Psoas muscle (tissue), 7 donors: ENCODE measurements at regions not wholly inside any gene's neighbourhood (a gene's known extent, or its start where the extent isn't known, plus 50 kb on each side); places are given as distances from the start of the nearest gene placed in this dataset.

Source experiments
- ATAC-seq, 4 donors: fragments of 200-7000 bp; cut with Tn5 transposase; one replicate each; pipeline ENCODE4 v1.9.1; 2020; ENCODE audit warnings: moderate library complexity in 3 of 4, mild to moderate bottlenecking in 2 of 4
- DNase-seq, 2 donors: peaks; one replicate each; pipeline ENCODE4 v3.0.0-alpha.2; 2020
- H3K27ac ChIP-seq: fragments of 200-600 bp; one replicate; pipeline ENCODE4 v1.8.0; 2022
- H3K27me3 ChIP-seq, 3 donors: fragments of 200-600 bp in 1 of 3; one replicate each; pipeline versions ENCODE4 v1.6.1 to v1.8.0; 2013 to 2022; ENCODE audit warnings: low read length in 2 of 3, mild to moderate bottlenecking in 2 of 3, moderate library complexity in 1 of 3; ENCODE audit not compliant: insufficient read depth in 3 of 3
- H3K36me3 ChIP-seq, 2 donors: fragments of 200-600 bp in 1 of 2; one replicate each; pipeline versions ENCODE4 v1.6.1 to v1.8.0; 2013 to 2022; ENCODE audit warnings: low read depth in 1 of 2, mild to moderate bottlenecking in 1 of 2, moderate library complexity in 1 of 2; ENCODE audit not compliant: insufficient read depth in 1 of 2
- H3K4me1 ChIP-seq: fragments of 200-600 bp; one replicate; pipeline ENCODE4 v1.8.0; 2022
- H3K4me3 ChIP-seq: fragments of 200-600 bp; one replicate; pipeline ENCODE4 v1.8.0; 2022; ENCODE audit warnings: mild to moderate bottlenecking
- H3K9me3 ChIP-seq: fragments of 200-600 bp; one replicate; pipeline ENCODE4 v1.8.0; 2022
- WGBS, 3 donors: extraction: QIAGEN DNeasy Blood & Tissue Kit; methylation state at CpG; one replicate each; pipeline versions ENCODE4 v1.1.6 to v1.1.7; 2013; 5-methylcytosine and 5-hydroxymethylcytosine counted together
- intact Hi-C, 2 donors: fragments of 100-400 bp; cut with DNase I; formaldehyde crosslinking; loops; one replicate each; pipeline versions ENCODE4 v1.11.0 to v1.14.2; 2022
- TF ChIP-seq, protein P1 (sequence below): fragments of 200-600 bp; IDR thresholded peaks from one replicate; pipeline ENCODE4 v1.8.0; 2022; ENCODE audit warnings: antibody characterized with exemption
- donor health status: healthy with polysubstance abuse.
- donor health status: DM: no; HTN: no; CAD: no; lungs with moderate emphysema.
- donor health status: Bipolar disorder and iron deficiency.
- donor health status: healthy.
- donor health status: DM: yes; HTN: yes; CAD: no.
- donor health status: DM: no; HTN: no; CAD: no.
- donor health status: DM: yes; HTN: yes; CAD: no.

DNA sequence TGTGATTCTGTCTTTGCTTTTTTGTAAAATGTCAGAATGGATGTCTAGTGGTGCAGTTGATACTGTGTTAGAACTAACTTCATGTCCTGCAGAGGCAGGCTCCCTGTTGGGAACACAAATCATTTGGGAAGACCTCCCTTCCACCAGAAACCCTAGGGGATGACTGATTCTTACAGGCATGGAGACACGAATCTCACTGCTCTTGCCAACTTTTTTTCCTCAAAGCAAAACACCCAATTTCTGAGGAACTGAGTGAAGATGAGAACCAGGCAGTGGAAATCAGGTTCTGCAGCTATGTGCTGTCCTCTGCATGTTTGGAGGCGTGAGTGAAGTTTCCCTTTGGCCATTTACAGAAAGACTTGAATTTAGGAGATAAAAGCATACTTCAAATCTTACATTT lies 87.5 kb upstream of the CSNK1A1L start:
- WGBS, 3 donors, result 38 to 43% (median 41%) methylated on average over 2 of the region's 2 CpGs
- Histone ChIP-seq H3K27ac (no peak overlapping the region), H3K4me1 (no peaks in the 10 kb centered on the region), H3K9me3 (no peaks in the 10 kb centered on the region), H3K27me3 (no peaks in the 10 kb centered on the region), H3K36me3 (no peaks in the 10 kb centered on the region), H3K4me3 (no peak overlapping the region)
- ATAC-seq, result no peak
- no peak for DNase-seq
- intact Hi-C loops, result no loop called here
- TF ChIP-seq, protein P1, sequence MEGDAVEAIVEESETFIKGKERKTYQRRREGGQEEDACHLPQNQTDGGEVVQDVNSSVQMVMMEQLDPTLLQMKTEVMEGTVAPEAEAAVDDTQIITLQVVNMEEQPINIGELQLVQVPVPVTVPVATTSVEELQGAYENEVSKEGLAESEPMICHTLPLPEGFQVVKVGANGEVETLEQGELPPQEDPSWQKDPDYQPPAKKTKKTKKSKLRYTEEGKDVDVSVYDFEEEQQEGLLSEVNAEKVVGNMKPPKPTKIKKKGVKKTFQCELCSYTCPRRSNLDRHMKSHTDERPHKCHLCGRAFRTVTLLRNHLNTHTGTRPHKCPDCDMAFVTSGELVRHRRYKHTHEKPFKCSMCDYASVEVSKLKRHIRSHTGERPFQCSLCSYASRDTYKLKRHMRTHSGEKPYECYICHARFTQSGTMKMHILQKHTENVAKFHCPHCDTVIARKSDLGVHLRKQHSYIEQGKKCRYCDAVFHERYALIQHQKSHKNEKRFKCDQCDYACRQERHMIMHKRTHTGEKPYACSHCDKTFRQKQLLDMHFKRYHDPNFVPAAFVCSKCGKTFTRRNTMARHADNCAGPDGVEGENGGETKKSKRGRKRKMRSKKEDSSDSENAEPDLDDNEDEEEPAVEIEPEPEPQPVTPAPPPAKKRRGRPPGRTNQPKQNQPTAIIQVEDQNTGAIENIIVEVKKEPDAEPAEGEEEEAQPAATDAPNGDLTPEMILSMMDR, result no peak

DNA sequence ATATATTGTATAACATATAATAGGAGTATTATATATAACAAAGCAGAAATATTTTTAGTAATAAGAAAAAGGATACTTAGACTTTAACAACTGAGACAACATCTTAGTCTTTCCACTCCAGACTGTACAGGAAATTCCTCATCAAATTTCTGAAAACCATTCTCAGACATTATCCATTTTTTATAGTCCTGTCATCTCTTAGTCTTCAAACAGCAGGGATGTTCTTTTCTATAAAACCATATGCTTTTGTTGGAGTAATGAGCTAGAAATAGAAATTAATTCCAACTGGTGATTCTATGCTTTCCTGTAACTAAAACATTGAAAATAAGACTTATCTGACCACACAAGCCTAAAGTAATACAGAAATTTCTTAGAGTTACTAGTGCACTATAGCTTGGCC lies 82.2 kb upstream of the CSNK1A1L start:
- ATAC-seq (no peak), DNase-seq (no peak)
- Histone ChIP-seq H3K27me3 (no peaks in the 10 kb centered on the region), H3K36me3 (no peaks in the 10 kb centered on the region), H3K27ac (no peak overlapping the region), H3K9me3 (no peaks in the 10 kb centered on the region), H3K4me1 (no peaks in the 10 kb centered on the region), H3K4me3 (no peak overlapping the region)
- intact Hi-C loops, result no loop called here
- TF ChIP-seq, protein P1, result no peak

DNA sequence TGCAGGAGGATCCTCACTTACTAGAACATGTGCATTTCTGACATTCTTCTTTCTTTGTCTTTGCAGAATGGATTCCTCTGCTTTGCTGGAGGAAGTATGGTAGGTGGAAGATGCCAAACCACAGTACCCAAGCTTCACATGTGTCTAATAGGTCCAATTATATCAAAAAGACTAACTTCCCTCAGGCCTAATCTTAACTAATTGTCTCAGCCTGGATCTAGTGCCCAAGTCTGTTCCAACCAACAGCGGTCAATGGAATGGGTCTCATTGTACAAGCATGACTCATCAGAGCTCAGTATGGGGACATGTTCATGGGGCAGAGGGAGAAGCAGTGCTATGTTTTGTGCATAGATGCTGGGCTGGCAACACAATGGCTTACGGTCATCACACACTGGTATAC lies 81.6 kb upstream of the CSNK1A1L start:
- 95 to 98% (median 96%) methylated on average over 2 of the region's 2 CpGs for WGBS, 3 donors
- DNase-seq, result no peak
- ATAC-seq, result no peak
- Histone ChIP-seq H3K4me1 (no peaks in the 10 kb centered on the region), H3K9me3 (no peaks in the 10 kb centered on the region), H3K36me3 (no peaks in the 10 kb centered on the region), H3K27ac (no peak overlapping the region), H3K27me3 (no peaks in the 10 kb centered on the region), H3K4me3 (no peak overlapping the region)
- intact Hi-C loops, result no loop called here
- TF ChIP-seq, protein P1, result no peak

DNA sequence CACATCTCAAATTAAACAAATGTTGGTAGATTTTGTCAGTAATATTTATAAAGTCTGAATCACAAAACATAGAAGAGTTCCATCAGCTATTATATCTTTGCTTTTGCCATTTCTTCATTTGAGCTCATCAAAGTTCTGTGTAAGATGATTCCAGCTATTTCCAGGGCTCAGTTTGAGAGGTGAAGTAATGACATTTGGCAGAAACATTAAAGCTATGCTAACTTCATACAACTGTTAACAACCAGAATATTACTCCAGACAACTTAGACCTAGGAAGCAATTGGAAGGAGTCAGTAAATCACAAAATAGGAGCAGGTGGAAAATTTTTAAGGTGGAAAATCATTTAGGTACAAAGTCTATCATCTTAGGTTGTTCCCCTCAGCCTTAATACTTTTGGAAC lies 76.2 kb upstream of the CSNK1A1L start:
- Histone ChIP-seq H3K27me3 (no peaks in the 10 kb centered on the region), H3K4me3 (no peak overlapping the region), H3K36me3 (no peaks in the 10 kb centered on the region), H3K9me3 (no peaks in the 10 kb centered on the region), H3K4me1 (no peaks in the 10 kb centered on the region), H3K27ac (no peak overlapping the region)
- DNase-seq (no peak), ATAC-seq (no peak)
- TF ChIP-seq, protein P1, result no peak
- intact Hi-C loops, result no loop called here

DNA sequence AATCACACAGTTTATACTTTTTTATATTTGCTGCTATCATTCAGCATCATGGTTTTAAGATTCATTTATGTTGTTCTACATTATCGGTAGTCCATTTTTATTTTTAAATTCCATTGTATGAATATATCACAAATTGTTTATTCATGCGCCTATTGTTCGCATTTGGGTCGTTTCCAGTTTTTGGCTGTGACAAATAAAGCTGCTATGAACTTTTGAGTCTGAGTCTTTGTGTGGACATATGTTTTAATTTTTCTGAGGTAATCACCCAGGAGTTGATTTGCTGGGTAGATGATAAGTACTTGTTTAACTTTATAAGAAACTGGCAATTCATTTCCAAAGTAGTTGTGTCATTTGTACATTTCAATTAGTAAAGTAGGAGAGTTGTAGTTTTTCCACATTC lies 74.2 kb upstream of the CSNK1A1L start:
- no peak overlapping the region for H3K4me3 ChIP-seq
- TF ChIP-seq, protein P1, result no peak
- intact Hi-C loops, result no loop called here

More for the DNA sequence above, 74.2 kb upstream of the CSNK1A1L start:
- 57 to 74% (median 66%) methylated on average over 4 of the region's 4 CpGs for WGBS, 3 donors
- Histone ChIP-seq H3K9me3 (no peaks in the 10 kb centered on the region), H3K36me3 (no peaks in the 10 kb centered on the region), H3K27me3 (no peaks in the 10 kb centered on the region), H3K27ac (no peak overlapping the region), H3K4me1 (no peaks in the 10 kb centered on the region)
- DNase-seq (no peak), ATAC-seq (no peak)
